GM12875 (cell line): ENCODE measurements at regions not wholly inside any gene's neighbourhood (a gene's known extent, or its start where the extent isn't known, plus 50 kb on each side); places are given as distances from the start of the nearest gene placed in this dataset.

Experiments
- H3K4me3 ChIP-seq: one replicate; pipeline ENCODE4 v1.5.1; 2011; ENCODE audit warnings: low read depth, low read length, control low read depth
- CTCF ChIP-seq: IDR thresholded peaks from 2 replicates; pipeline ENCODE4 v1.5.1; 2011; ENCODE audit warnings: low read depth, mild to moderate bottlenecking, control low read depth, inconsistent platforms, low read length, moderate library complexity, borderline replicate concordance; ENCODE audit not compliant: insufficient read depth

- no peak for TF ChIP-seq CTCF
- no peak overlapping the region for H3K4me3 ChIP-seq
These were observed 128.3 kb upstream of the KLHL29 start for GRCh38 chr2:23256643-23257042.

DNA sequence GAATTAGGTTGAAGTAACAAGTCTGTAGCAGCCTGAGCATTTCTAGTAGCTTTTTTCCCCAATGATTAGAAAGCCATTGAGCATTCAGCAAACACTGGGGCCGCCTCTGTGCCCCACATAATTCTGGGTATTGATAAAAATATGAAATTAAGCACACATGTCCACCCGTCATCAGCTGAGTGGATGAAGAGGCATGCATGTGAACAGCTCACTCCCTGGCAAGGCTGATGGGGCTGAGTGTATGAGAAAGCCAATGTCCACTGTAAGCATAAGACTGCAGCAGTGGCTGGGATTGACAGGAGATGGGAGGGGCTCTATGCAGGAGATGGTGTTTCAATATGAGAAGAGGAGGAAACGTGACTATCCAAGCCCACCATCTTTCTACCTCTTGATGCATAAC is 124.4 kb upstream of the KLHL29 start:
- no peak overlapping the region for H3K4me3 ChIP-seq
- no peak for TF ChIP-seq CTCF

DNA sequence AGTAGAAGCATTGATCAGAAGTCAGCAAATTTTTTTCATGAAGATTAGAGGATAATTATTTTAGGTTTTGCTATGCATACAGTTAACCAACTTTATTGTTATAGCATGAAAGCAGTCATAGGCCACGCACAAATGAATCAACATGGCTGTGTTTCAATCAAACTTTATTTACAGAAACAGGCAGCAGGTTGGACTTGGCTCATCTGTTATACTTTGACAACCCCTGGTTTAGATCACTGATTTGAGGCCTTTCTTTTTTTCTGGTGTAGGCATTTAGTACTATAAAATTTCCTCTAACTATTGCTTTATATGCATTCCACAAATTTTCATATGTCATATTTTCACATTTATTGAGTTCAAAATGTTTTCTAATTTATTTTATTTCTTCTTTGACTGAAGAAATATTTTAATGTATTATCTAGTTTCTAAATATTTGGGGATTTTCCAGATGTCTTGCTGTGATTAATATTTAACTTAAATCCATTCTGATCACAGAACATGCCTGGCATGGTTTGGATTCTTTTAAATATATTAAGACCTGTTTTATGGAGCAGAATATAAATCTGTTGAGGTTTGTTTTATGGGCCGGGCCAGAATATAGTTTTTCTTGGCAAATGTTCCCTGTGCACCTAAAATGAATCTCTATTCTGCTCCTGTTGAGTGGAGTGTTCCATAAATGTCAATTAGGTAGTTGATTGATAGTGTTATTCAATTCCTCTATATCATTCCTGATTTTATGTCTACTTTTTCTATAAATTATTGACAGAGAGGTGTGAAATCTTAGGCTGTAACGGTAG is 116.3 kb upstream of the KLHL29 start:
- no peak for TF ChIP-seq CTCF
- H3K4me3 ChIP-seq = no peak overlapping the region

GRCh38 chr2:23269747-23270146 is 115.2 kb upstream of the KLHL29 start:
- no peak overlapping the region for H3K4me3 ChIP-seq
- TF ChIP-seq CTCF = no peak

- TF ChIP-seq CTCF = no peak
- H3K4me3 ChIP-seq = no peak overlapping the region
These were observed 114.2 kb upstream of the KLHL29 start for GRCh38 chr2:23270810-23271209.

DNA sequence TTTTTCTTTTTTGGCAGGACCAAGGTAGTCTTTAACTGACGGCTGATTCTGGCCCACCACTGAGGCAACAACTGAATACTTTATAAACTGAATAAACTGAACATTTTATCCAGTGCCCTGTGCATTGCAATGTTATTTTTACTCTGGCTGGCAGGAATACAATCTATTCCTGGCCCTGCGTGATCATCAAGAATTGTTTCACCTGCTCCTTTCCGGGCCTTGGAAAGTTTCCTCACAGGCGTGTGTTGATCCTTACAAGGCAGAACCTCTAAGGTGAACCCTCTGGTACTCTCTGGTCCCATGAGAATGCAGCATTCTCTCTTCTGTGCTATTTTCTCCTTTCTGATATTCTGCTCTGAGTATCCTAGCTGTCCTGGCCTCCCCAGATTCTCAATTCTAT is 113.7 kb upstream of the KLHL29 start:
- no peak for TF ChIP-seq CTCF
- no peak overlapping the region for H3K4me3 ChIP-seq

GRCh38 chr2:23273786-23274185 is 111.2 kb upstream of the KLHL29 start:
- no peak for TF ChIP-seq CTCF
- H3K4me3 ChIP-seq = no peak overlapping the region
